GM12878 (cell line): ENCODE measurements at regions not wholly inside any gene's neighbourhood (a gene's known extent, or its start where the extent isn't known, plus 50 kb on each side); places are given as distances from the start of the nearest gene placed in this dataset.

Experiments used
- ATAC-seq: fragments of 200-7000 bp; cut with Tn5 transposase; 3 replicates; pipeline ENCODE4 v1.9.1; 2020; ENCODE audit warnings: mild to moderate bottlenecking, moderate library complexity
- BruUV-seq: library from RNA; stranded (reverse); fragments of 400-500 nt; replicated peaks from 2 replicates; lab custom pipeline; 2021; lab: Mats Ljungman, UMichigan
- CTCF ChIA-PET: fragments of 300-600 bp; sonication (Branson Sonifier 250); formaldehyde crosslinking; extraction: SDS; loops from one replicate; lab custom pipeline; 2021; ENCODE audit warnings: inconsistent platforms; lab: Yijun Ruan, JAX
- POLR2A ChIA-PET: fragments of 350-600 bp; formaldehyde crosslinking; extraction: SDS; loops from one replicate; lab custom pipeline; 2021; ENCODE audit warnings: inconsistent platforms; lab: Charles Lee
- RAD21 ChIA-PET: fragments of 300-600 bp; sonication (Branson Sonifier 250); formaldehyde crosslinking; loops from one replicate; lab custom pipeline; 2023; ENCODE audit warnings: antibody characterized with exemption; ENCODE audit not compliant: unreplicated experiment; lab: Charles Lee
- SMC1A ChIA-PET: fragments of 300-600 bp; sonication (Branson Sonifier 250); formaldehyde crosslinking; loops from one replicate; lab custom pipeline; 2023; ENCODE audit not compliant: unreplicated experiment, uncharacterized antibody; lab: Charles Lee
- DNase-seq: peaks from one replicate; pipeline ENCODE4 v3.0.0-alpha.2; 2011; ENCODE audit warnings: low read depth, low spot score
- FAIRE-seq: peaks from 3 replicates; lab custom pipeline; 2011; peaks lifted over from hg19 to GRCh38; lab: Jason Lieb, UNC
- H2AFZ ChIP-seq: 2 replicates; pipeline ENCODE4 v1.6.0; 2011; ENCODE audit warnings: low read depth, low read length, control low read depth; ENCODE audit not compliant: control insufficient read depth
- H3K27ac ChIP-seq: 2 replicates; pipeline ENCODE4 v1.5.1; 2011; ENCODE audit warnings: control low read depth; ENCODE audit not compliant: control insufficient read depth, insufficient read depth
- H3K27me3 ChIP-seq, 2 experiments: replicated peaks in 1 of 2; 2 replicates each; pipeline versions ENCODE4 v1.6.0 to v1.6.1; 2011; ENCODE audit warnings: low read length in 1 of 2; ENCODE audit not compliant: control insufficient read depth in 2 of 2, insufficient read depth in 2 of 2
- H3K36me3 ChIP-seq, 2 experiments: 2 replicates each; pipeline ENCODE4 v1.5.1; 2011; ENCODE audit warnings: low read length in 1 of 2; ENCODE audit not compliant: control insufficient read depth in 2 of 2, insufficient read depth in 2 of 2
- H3K4me1 ChIP-seq: 2 replicates; pipeline ENCODE4 v1.6.1; 2011; ENCODE audit warnings: mild to moderate bottlenecking, low read length, moderate library complexity, mixed read lengths; ENCODE audit not compliant: control insufficient read depth, insufficient read depth
- H3K4me2 ChIP-seq: 2 replicates; pipeline ENCODE4 v1.6.0; 2011; ENCODE audit warnings: control low read depth; ENCODE audit not compliant: control insufficient read depth, insufficient read depth
- H3K4me3 ChIP-seq: fragments of 200-600 bp; sonication (generic); 2 replicates; pipeline ENCODE4 v1.5.1; 2016
- H3K79me2 ChIP-seq: 2 replicates; pipeline ENCODE4 v1.6.0; 2011; ENCODE audit warnings: low read length; ENCODE audit not compliant: control insufficient read depth, insufficient read depth
- H3K9ac ChIP-seq: 2 replicates; pipeline ENCODE4 v1.8.0; 2011; ENCODE audit warnings: low read length, control low read depth, mixed read lengths; ENCODE audit not compliant: control insufficient read depth, insufficient read depth
- H3K9me3 ChIP-seq: replicated peaks from 3 replicates; pipeline ENCODE4 v1.5.1; 2011; ENCODE audit warnings: mild to moderate bottlenecking, low read length; ENCODE audit not compliant: control insufficient read depth, insufficient read depth
- H4K20me1 ChIP-seq: 2 replicates; pipeline ENCODE4 v1.6.0; 2011; ENCODE audit not compliant: control insufficient read depth, insufficient read depth
- BRCA1 ChIP-seq: IDR thresholded peaks from 2 replicates; pipeline ENCODE4 v1.6.1; 2011; ENCODE audit warnings: low read depth, low read length, improper control_type of control experiment
- EGR1 ChIP-seq, 2 experiments: IDR thresholded peaks; 1 replicate in 1 of 2; 2 replicates in 1 of 2; pipeline ENCODE4 v1.6.1; 2011 to 2012; ENCODE audit warnings: low read depth in 2 of 2, low read length in 2 of 2, borderline replicate concordance in 1 of 2, mild to moderate bottlenecking in 1 of 2, moderate library complexity in 1 of 2
- EP300 ChIP-seq, 2 experiments: fragments of 150-350 bp in 1 of 2; IDR thresholded peaks; 2 replicates each; pipeline ENCODE4 v1.6.1; 2011 to 2012; ENCODE audit warnings: low read depth in 2 of 2, low read length in 2 of 2, borderline replicate concordance in 1 of 2, improper control_type of control experiment in 1 of 2, inconsistent platforms in 1 of 2; ENCODE audit not compliant: control insufficient read depth in 1 of 2
- GATAD2B ChIP-seq: fragments of 450-650 bp; conservative IDR thresholded peaks from 2 replicates; pipeline ENCODE4 v1.6.1; 2017; ENCODE audit warnings: low read depth, mild to moderate bottlenecking, moderate library complexity
- KAT2A ChIP-seq: conservative IDR thresholded peaks from 2 replicates; pipeline ENCODE4 v1.6.1; 2011; ENCODE audit warnings: low read depth, low read length; ENCODE audit not compliant: control insufficient read depth
- MLLT1 ChIP-seq: fragments of 450-650 bp; IDR thresholded peaks from 2 replicates; pipeline ENCODE4 v1.6.1; 2016; ENCODE audit warnings: mild to moderate bottlenecking
- RB1 ChIP-seq: fragments of 450-650 bp; formaldehyde crosslinking; IDR thresholded peaks from 2 replicates; pipeline ENCODE4 v1.6.1; 2017; ENCODE audit warnings: mild to moderate bottlenecking, borderline replicate concordance
- SIX5 ChIP-seq: IDR thresholded peaks from 2 replicates; pipeline ENCODE4 v1.6.1; 2011; ENCODE audit warnings: mild to moderate bottlenecking, low read depth, low read length, moderate library complexity; ENCODE audit not compliant: severe bottlenecking
- SUZ12 ChIP-seq: fragments of 200-600 bp; sonication (generic); IDR thresholded peaks from one replicate; pipeline ENCODE4 v1.6.1; 2018; ENCODE audit warnings: antibody characterized with exemption, mild to moderate bottlenecking; ENCODE audit not compliant: unreplicated experiment
- TCF12 ChIP-seq: IDR thresholded peaks from 2 replicates; pipeline ENCODE4 v1.6.1; 2011; ENCODE audit warnings: low read depth, mild to moderate bottlenecking, low read length
- USF2 ChIP-seq: IDR thresholded peaks from 2 replicates; pipeline ENCODE4 v1.6.1; 2011; ENCODE audit warnings: low read depth, low read length, improper control_type of control experiment, borderline replicate concordance
- WGBS: methylation state at CpG from one replicate; pipeline ENCODE4 v1.1.6; 2016; ENCODE audit warnings: low lambda C conversion rate; ENCODE audit not compliant: insufficient replicate concordance, insufficient coverage; ENCODE audit errors: missing lambda C conversion rate; 5-methylcytosine and 5-hydroxymethylcytosine counted together
- in situ Hi-C: fragments of 300-500 bp; cut with MboI; formaldehyde crosslinking; loops from 9 replicates; pipeline ENCODE4 v1.14.3; 2018; ENCODE audit warnings: mixed read lengths
- intact Hi-C: fragments of 100-400 bp; cut with micrococcal nuclease; formaldehyde crosslinking; loops from one replicate; pipeline ENCODE4 v1.14.2; 2022; ENCODE audit not compliant: unreplicated experiment
- TF ChIP-seq, protein P1 (sequence below): IDR thresholded peaks from 2 replicates; pipeline ENCODE4 v1.6.1; 2012; ENCODE audit warnings: low read depth, low read length, improper control_type of control experiment
- TF ChIP-seq, protein P2 (sequence below): fragments of 450-650 bp; IDR thresholded peaks from 2 replicates; pipeline ENCODE4 v1.6.1; 2017; ENCODE audit warnings: antibody characterized with exemption, mild to moderate bottlenecking, moderate library complexity

DNA sequence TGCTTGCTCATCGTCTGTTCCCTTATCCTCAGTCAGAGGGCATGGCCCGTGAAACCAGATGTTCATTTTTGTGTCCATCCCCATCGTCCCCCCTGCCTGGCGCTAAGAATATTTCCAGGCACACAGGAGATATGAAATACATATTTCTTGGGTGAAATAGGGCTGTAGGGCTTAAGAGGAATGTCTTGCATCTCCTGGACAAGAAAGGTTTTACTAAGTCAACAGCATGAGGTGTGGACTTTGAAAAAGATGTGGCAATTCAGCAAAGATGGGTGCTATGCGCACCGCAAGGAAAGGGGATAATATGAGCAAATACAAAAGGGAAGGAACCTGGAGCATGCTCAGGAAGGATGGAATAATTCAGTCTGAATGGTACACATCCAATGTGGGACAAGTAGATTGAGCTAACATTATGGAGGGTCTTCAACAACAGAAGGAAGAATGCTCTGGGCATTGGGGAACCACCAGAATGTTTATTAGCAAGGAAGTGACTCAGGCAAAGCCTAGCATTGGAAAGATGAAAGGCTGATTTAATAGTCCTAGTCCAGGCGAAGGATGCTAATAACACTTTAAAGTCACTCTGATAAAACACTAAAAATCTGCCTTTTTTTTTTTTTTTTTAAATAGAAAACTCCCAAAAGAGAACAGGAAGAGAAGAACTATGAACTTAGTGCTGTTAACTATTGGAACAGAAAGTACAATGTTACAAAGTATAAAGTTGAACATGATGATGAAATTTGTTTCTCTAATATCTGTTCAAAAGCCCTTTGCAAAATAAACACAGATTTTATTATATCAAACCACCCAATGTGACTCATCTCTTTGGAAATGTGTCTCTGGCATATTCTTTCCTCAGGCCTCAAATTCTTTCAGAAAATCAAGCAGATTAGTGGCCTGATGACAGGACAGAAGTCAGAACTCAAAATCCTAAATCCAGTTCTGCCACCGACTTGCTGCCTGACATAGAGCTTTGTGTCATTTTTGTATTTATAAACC, 449.5 kb downstream of the BCAT1 start:
- H3K27ac ChIP-seq = no peak overlapping the region
- intact Hi-C loops (loop anchor here (1.0 kb wide), 1 partner anchor 33 kb away; no protein-coding TSS in a partner anchor), in situ Hi-C loops (no loop called here)
- no peak for ATAC-seq
- no peak for FAIRE-seq
- BruUV-seq = no TSS peak
- ChIA-PET POLR2A (no interaction called here), SMC1A (interaction anchor here (0.6 kb wide), 1 partner anchor 22 kb away, joined by 3 read pairs; no protein-coding TSS in a partner anchor), CTCF (interaction anchor here (1.3 kb wide), 1 partner anchor 279 kb away, joined by 3 read pairs; no protein-coding TSS in a partner anchor), RAD21 (no interaction called here)
- DNase-seq = no peak
- no peak overlapping the region for H3K9ac ChIP-seq
- H3K36me3 ChIP-seq = no peaks in the 10 kb centered on the region
- H3K27me3 ChIP-seq = 0 out of 4 replicates have a peak, but pooled peaks cover 0 to 2% of the 10 kb centered on the region in 2 experiments
- no peaks in the 10 kb centered on the region for H3K4me1 ChIP-seq
- no peak overlapping the region for H3K4me2 ChIP-seq
- no peak overlapping the region for H2AFZ ChIP-seq
- 37% methylated on average over 8 of the region's 8 CpGs for WGBS
- no peaks in the 10 kb centered on the region for H3K79me2 ChIP-seq
- H4K20me1 ChIP-seq = no peaks in the 10 kb centered on the region
- no peaks in the 10 kb centered on the region for H3K9me3 ChIP-seq
- no peak overlapping the region for H3K4me3 ChIP-seq
- no peak for TF ChIP-seq MLLT1
- TF ChIP-seq EGR1 (IDR thresholded peaks at IDR 0.05; ENCODE audit: borderline replicate concordance in 1 of 2, low read depth in 2 of 2, low read length in 2 of 2) = no peak
- no peak for TF ChIP-seq KAT2A
- no peak for TF ChIP-seq EP300 (IDR thresholded peaks at IDR 0.05; ENCODE audit: borderline replicate concordance in 1 of 2, control insufficient read depth in 1 of 2, low read depth in 2 of 2, low read length in 2 of 2)
- TF ChIP-seq GATAD2B = no peak
- no peak for TF ChIP-seq RB1
- no peak for TF ChIP-seq SIX5
- no peak for TF ChIP-seq USF2
- TF ChIP-seq, protein P1, sequence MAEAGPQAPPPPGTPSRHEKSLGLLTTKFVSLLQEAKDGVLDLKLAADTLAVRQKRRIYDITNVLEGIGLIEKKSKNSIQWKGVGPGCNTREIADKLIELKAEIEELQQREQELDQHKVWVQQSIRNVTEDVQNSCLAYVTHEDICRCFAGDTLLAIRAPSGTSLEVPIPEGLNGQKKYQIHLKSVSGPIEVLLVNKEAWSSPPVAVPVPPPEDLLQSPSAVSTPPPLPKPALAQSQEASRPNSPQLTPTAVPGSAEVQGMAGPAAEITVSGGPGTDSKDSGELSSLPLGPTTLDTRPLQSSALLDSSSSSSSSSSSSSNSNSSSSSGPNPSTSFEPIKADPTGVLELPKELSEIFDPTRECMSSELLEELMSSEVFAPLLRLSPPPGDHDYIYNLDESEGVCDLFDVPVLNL = no peak
- no peak for TF ChIP-seq SUZ12
- TF ChIP-seq BRCA1 = no peak
- TF ChIP-seq, protein P2, sequence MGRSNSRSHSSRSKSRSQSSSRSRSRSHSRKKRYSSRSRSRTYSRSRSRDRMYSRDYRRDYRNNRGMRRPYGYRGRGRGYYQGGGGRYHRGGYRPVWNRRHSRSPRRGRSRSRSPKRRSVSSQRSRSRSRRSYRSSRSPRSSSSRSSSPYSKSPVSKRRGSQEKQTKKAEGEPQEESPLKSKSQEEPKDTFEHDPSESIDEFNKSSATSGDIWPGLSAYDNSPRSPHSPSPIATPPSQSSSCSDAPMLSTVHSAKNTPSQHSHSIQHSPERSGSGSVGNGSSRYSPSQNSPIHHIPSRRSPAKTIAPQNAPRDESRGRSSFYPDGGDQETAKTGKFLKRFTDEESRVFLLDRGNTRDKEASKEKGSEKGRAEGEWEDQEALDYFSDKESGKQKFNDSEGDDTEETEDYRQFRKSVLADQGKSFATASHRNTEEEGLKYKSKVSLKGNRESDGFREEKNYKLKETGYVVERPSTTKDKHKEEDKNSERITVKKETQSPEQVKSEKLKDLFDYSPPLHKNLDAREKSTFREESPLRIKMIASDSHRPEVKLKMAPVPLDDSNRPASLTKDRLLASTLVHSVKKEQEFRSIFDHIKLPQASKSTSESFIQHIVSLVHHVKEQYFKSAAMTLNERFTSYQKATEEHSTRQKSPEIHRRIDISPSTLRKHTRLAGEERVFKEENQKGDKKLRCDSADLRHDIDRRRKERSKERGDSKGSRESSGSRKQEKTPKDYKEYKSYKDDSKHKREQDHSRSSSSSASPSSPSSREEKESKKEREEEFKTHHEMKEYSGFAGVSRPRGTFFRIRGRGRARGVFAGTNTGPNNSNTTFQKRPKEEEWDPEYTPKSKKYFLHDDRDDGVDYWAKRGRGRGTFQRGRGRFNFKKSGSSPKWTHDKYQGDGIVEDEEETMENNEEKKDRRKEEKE = no peak
- no peak for TF ChIP-seq TCF12
